Left ventricle myocardium inferior (tissue), 1 donor: ENCODE measurements at regions not wholly inside any gene's neighbourhood (a gene's known extent, or its start where the extent isn't known, plus 50 kb on each side); places are given as distances from the start of the nearest gene placed in this dataset.

ENCODE experiments used
- DNase-seq: peaks from one replicate; pipeline ENCODE4 v3.0.0-alpha.2; 2020
- H3K27ac ChIP-seq: fragments of 200-600 bp; replicated peaks from 2 replicates; pipeline ENCODE4 v1.8.0; 2021
- H3K27me3 ChIP-seq: fragments of 200-600 bp; 2 replicates; pipeline ENCODE4 v1.8.0; 2021; ENCODE audit warnings: low read depth
- H3K36me3 ChIP-seq: fragments of 200-600 bp; 2 replicates; pipeline ENCODE4 v1.8.0; 2021
- H3K4me1 ChIP-seq: fragments of 200-600 bp; 2 replicates; pipeline ENCODE4 v1.8.0; 2021
- H3K4me3 ChIP-seq: fragments of 200-600 bp; 2 replicates; pipeline ENCODE4 v1.8.0; 2021; ENCODE audit warnings: mild to moderate bottlenecking, moderate library complexity
- H3K9me3 ChIP-seq: fragments of 200-600 bp; replicated peaks from 2 replicates; pipeline ENCODE4 v1.8.0; 2021
- intact Hi-C: fragments of 100-400 bp; cut with micrococcal nuclease; formaldehyde crosslinking; loops from one replicate; pipeline ENCODE4 v1.11.0; 2022
- TF ChIP-seq, protein P1 (sequence below): fragments of 200-600 bp; IDR thresholded peaks from 2 replicates; pipeline ENCODE4 v1.8.0; 2021; ENCODE audit warnings: antibody characterized with exemption, mild to moderate bottlenecking, borderline replicate concordance
- donor health status: DM: no; HTN: yes; CAD: no; lungs with severe emphysema.

DNA sequence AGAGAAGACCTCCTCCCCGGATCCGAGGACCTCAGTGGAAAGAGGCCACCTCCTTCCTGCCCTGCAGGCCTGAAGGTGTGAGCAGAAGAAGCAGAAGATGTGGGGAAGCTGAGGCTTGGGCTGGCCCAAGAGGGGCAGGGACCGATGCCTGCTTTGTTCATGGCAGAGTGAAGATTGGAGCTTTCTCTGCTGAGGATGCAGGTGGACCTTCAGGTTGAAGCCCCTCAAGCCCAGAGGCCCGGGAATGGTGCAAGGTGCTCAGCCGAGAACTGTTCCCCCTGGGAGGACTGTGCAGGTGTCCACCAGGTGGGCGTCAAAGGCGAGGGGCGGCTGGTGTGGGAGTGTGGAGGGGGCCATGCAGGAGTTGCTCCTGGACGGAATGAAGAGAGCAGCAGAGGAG is 277.9 kb upstream of the IRX2 start:
- TF ChIP-seq, protein P1, sequence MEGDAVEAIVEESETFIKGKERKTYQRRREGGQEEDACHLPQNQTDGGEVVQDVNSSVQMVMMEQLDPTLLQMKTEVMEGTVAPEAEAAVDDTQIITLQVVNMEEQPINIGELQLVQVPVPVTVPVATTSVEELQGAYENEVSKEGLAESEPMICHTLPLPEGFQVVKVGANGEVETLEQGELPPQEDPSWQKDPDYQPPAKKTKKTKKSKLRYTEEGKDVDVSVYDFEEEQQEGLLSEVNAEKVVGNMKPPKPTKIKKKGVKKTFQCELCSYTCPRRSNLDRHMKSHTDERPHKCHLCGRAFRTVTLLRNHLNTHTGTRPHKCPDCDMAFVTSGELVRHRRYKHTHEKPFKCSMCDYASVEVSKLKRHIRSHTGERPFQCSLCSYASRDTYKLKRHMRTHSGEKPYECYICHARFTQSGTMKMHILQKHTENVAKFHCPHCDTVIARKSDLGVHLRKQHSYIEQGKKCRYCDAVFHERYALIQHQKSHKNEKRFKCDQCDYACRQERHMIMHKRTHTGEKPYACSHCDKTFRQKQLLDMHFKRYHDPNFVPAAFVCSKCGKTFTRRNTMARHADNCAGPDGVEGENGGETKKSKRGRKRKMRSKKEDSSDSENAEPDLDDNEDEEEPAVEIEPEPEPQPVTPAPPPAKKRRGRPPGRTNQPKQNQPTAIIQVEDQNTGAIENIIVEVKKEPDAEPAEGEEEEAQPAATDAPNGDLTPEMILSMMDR = no peak
- peaks cover 16% of the 10 kb centered on the region for H3K27me3 ChIP-seq
- DNase-seq = no peak

GRCh38 chr5:3027866-3028635 is 276.6 kb upstream of the IRX2 start:
- Histone ChIP-seq H3K36me3 (no peaks in the 10 kb centered on the region), H3K27ac (no peak overlapping the region), H3K4me3 (no peak overlapping the region), H3K9me3 (no peaks in the 10 kb centered on the region), H3K4me1 (no peaks in the 10 kb centered on the region), H3K27me3 (peaks cover 28% of the 10 kb centered on the region)
- TF ChIP-seq, protein P1 = no peak
- DNase-seq = no peak
- intact Hi-C loops = no loop called here

More for the DNA sequence above, 277.9 kb upstream of the IRX2 start:
- H3K9me3 ChIP-seq = no peaks in the 10 kb centered on the region
- H3K27ac ChIP-seq = no peak overlapping the region
- intact Hi-C loops = no loop called here
- H3K4me3 ChIP-seq = no peak overlapping the region
- H3K4me1 ChIP-seq = no peaks in the 10 kb centered on the region
- H3K36me3 ChIP-seq = no peaks in the 10 kb centered on the region

GRCh38 chr5:3027185-3027865 is 275.8 kb upstream of the IRX2 start:
- no peaks in the 10 kb centered on the region for H3K4me1 ChIP-seq
- TF ChIP-seq, protein P1 = no peak
- H3K27me3 ChIP-seq = peaks cover 33% of the 10 kb centered on the region
- H3K9me3 ChIP-seq = no peaks in the 10 kb centered on the region
- H3K36me3 ChIP-seq = no peaks in the 10 kb centered on the region
- no peak for DNase-seq
- no peak overlapping the region for H3K4me3 ChIP-seq
- intact Hi-C loops = no loop called here
- H3K27ac ChIP-seq = no peak overlapping the region

DNA sequence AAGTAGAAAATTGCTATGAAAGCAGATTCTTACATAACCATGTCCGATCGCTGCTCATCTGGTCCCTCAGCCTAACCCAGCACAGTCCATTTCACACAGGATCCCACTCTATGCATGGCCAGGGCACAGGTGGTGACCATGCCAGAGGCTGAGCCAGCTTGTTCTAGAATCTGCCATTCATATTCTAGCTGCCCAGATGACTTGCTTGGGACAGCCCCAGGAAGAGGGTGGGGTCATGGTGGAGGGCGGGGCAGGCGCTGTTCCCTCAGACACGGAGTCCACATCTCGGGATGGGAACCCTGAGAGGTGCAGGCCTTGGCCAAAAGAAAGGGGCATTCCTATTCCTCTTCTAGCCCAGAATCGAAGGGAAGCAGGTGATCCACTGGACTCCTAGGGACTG is 275.2 kb upstream of the IRX2 start:
- H3K27ac ChIP-seq = no peak overlapping the region
- TF ChIP-seq, protein P1 = no peak
- no peaks in the 10 kb centered on the region for H3K9me3 ChIP-seq
- H3K4me3 ChIP-seq = no peak overlapping the region
- peaks cover 33% of the 10 kb centered on the region for H3K27me3 ChIP-seq
- no peaks in the 10 kb centered on the region for H3K36me3 ChIP-seq
- no peak for DNase-seq
- no peaks in the 10 kb centered on the region for H3K4me1 ChIP-seq
- intact Hi-C loops = no loop called here

DNA sequence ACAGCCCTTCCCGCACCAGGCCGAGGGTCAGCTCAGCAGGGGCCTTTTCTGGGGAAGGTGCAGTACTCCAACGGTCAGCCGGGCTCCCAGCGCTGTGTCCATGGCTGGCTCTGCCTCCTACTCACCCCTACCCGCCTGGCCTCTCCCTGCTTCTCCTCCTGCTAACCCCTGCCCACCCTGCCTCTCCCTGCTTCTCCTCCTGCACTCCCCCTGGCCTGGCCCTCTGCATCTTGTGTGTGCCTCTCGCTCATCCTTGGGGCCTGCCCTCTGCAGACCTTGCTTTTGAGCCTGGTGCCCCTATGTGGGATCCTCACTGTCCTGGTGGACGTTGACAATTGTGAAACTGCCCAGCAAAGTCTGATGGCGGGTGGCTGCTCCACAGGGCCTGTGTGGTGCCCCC is 274.6 kb upstream of the IRX2 start:
- no peak overlapping the region for H3K27ac ChIP-seq
- peaks cover 33% of the 10 kb centered on the region for H3K27me3 ChIP-seq
- TF ChIP-seq, protein P1 = no peak
- H3K4me1 ChIP-seq = no peaks in the 10 kb centered on the region
- DNase-seq = no peak
- no peaks in the 10 kb centered on the region for H3K9me3 ChIP-seq
- H3K4me3 ChIP-seq = no peak overlapping the region
- intact Hi-C loops = no loop called here
- H3K36me3 ChIP-seq = no peaks in the 10 kb centered on the region
